SH-SY5Y (cell line): ENCODE measurements at regions not wholly inside any gene's neighbourhood (a gene's known extent, or its start where the extent isn't known, plus 50 kb on each side); places are given as distances from the start of the nearest gene placed in this dataset.

Experiments used
- GATA2 ChIP-seq: IDR thresholded peaks from 2 replicates; pipeline ENCODE4 v1.6.1; 2011; ENCODE audit warnings: mild to moderate bottlenecking, low read depth, low read length
- GATA3 ChIP-seq: IDR thresholded peaks from 2 replicates; pipeline ENCODE4 v1.6.1; 2011; ENCODE audit warnings: low read depth, mild to moderate bottlenecking, low read length, moderate library complexity

DNA sequence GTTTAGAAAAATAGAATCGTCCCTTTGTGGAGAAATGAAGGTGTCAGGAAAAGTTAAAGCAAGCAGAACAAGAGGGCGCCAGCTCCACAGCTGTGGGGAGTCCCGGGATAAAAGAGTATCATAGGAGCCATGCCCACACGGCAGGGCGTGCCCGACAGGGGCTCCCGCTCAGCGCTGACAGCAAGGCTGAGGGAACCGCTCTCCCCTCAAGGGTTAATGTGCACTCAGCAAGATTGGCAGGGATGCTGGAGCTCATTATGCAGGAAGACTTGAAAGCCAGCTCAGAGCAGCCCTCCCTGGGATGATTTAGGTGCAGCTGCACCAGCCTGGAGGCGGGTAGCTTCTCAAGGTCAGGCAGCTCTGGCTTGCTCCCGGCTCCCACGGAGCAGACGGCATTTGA is 500.2 kb downstream of the EIPR1 start:
- TF ChIP-seq GATA2: no peak
- TF ChIP-seq GATA3: no peak
